Lower leg skin (tissue), 3 donors: ENCODE measurements at regions not wholly inside any gene's neighbourhood (a gene's known extent, or its start where the extent isn't known, plus 50 kb on each side); places are given as distances from the start of the nearest gene placed in this dataset.

Experiments
- POLR2A ChIP-seq, 2 donors: fragments of 450-650 bp; IDR thresholded peaks; one replicate each; pipeline ENCODE4 v1.6.1; 2016 to 2017; ENCODE audit warnings: antibody characterized with exemption in 2 of 2, mild to moderate bottlenecking in 1 of 2, moderate library complexity in 1 of 2
- TF ChIP-seq, protein P1 (sequence below), 3 donors: fragments of 450-650 bp; IDR thresholded peaks; one replicate each; pipeline ENCODE4 v1.5.1; 2016; ENCODE audit warnings: antibody characterized with exemption in 3 of 3, mild to moderate bottlenecking in 3 of 3, moderate library complexity in 2 of 3

DNA sequence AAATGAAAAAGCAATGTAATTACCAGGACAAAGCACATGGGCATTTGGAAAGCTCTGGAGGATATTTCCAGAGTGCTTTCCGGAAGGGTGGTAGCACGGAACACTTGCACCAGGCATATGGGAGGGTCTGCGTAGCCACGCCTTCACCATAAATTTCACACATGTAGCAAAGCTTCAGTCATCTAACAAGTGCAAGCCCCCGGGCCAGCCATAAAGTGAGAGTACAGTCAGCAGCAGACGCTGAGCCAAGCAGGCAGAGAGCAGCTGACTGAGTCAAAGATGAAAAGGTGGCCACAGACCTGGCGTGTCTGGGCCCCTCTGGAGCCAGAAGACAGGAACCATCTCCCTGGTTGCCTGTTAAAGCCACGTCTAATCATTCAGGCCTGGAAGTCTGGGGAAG is 130.6 kb downstream of the SEC14L1 start:
- TF ChIP-seq, protein P1, sequence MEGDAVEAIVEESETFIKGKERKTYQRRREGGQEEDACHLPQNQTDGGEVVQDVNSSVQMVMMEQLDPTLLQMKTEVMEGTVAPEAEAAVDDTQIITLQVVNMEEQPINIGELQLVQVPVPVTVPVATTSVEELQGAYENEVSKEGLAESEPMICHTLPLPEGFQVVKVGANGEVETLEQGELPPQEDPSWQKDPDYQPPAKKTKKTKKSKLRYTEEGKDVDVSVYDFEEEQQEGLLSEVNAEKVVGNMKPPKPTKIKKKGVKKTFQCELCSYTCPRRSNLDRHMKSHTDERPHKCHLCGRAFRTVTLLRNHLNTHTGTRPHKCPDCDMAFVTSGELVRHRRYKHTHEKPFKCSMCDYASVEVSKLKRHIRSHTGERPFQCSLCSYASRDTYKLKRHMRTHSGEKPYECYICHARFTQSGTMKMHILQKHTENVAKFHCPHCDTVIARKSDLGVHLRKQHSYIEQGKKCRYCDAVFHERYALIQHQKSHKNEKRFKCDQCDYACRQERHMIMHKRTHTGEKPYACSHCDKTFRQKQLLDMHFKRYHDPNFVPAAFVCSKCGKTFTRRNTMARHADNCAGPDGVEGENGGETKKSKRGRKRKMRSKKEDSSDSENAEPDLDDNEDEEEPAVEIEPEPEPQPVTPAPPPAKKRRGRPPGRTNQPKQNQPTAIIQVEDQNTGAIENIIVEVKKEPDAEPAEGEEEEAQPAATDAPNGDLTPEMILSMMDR (IDR thresholded peaks at IDR 0.05) = no peak
- no peak for TF ChIP-seq POLR2A (IDR thresholded peaks at IDR 0.05)
